ENCODE measurements at regions not wholly inside any gene's neighbourhood (a gene's known extent, or its start where the extent isn't known, plus 50 kb on each side); places are given as distances from the start of the nearest gene placed in this dataset.
"Not testable (repeated sequence)": the region's sequence is repeated elsewhere in the genome, so short reads cannot be mapped to it uniquely, and the experiment has no call there.

DNA sequence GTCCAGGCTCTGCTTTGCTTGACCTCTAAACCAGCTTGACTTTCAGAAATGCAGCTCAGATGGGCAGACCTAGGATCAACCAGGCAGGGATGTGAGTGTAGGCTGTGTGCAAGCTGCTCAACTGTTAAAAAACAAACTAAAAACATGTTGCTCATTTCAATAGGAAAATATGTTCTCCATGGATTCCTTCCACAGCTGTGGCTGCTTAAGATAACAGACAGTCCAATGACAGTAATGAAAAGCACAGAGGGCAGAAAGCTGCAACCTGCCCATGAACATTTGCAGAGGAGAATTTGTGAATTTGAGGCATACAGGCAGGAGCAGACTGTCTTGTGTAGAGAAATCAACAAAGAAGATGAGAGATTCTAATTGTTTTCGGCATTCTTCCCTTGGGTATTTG lies 534.2 kb downstream of the CCSER2 start:
- no peak for DNase-seq

GRCh38 chr10:84863675-84864074 lies 535.3 kb downstream of the CCSER2 start:
- H3K27me3 ChIP-seq: no peaks in the 10 kb centered on the region
- no peaks in the 10 kb centered on the region for H3K36me3 ChIP-seq
- ATAC-seq: no peak
- H3K4me1 ChIP-seq: no peaks in the 10 kb centered on the region
- no peaks in the 10 kb centered on the region for H3K9me3 ChIP-seq
- TF ChIP-seq POLR2A (IDR thresholded peaks at IDR 0.05): no peak
- TF ChIP-seq, protein P1, sequence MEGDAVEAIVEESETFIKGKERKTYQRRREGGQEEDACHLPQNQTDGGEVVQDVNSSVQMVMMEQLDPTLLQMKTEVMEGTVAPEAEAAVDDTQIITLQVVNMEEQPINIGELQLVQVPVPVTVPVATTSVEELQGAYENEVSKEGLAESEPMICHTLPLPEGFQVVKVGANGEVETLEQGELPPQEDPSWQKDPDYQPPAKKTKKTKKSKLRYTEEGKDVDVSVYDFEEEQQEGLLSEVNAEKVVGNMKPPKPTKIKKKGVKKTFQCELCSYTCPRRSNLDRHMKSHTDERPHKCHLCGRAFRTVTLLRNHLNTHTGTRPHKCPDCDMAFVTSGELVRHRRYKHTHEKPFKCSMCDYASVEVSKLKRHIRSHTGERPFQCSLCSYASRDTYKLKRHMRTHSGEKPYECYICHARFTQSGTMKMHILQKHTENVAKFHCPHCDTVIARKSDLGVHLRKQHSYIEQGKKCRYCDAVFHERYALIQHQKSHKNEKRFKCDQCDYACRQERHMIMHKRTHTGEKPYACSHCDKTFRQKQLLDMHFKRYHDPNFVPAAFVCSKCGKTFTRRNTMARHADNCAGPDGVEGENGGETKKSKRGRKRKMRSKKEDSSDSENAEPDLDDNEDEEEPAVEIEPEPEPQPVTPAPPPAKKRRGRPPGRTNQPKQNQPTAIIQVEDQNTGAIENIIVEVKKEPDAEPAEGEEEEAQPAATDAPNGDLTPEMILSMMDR (IDR thresholded peaks at IDR 0.05 in 4 of 5, conservative IDR thresholded peaks at IDR 0.05 in 1 of 5): no peak
- in situ Hi-C loops (cut with MboI; ENCODE audit: low sequenced_read_pairs in 4 of 4) (no loop called here), intact Hi-C loops (cut with DNase I; ENCODE audit: low total_unique reads) (no loop called here)
- DNase-seq: no peak
- no peak overlapping the region for H3K27ac ChIP-seq
- no peak overlapping the region for H3K4me3 ChIP-seq

More for the DNA sequence above, 534.2 kb downstream of the CCSER2 start:
- TF ChIP-seq, protein P1 (IDR thresholded peaks at IDR 0.05 in 4 of 5, conservative IDR thresholded peaks at IDR 0.05 in 1 of 5): no peak
- no peak for TF ChIP-seq POLR2A (IDR thresholded peaks at IDR 0.05)
- no peak for ATAC-seq
- Histone ChIP-seq H3K4me1 (no peaks in the 10 kb centered on the region), H3K27me3 (no peaks in the 10 kb centered on the region), H3K4me3 (no peak overlapping the region), H3K36me3 (no peaks in the 10 kb centered on the region), H3K27ac (no peak overlapping the region), H3K9me3 (no peaks in the 10 kb centered on the region)
- in situ Hi-C loops (cut with MboI; ENCODE audit: low sequenced_read_pairs in 4 of 4) (no loop called here), intact Hi-C loops (cut with DNase I; ENCODE audit: low total_unique reads) (no loop called here)

DNA sequence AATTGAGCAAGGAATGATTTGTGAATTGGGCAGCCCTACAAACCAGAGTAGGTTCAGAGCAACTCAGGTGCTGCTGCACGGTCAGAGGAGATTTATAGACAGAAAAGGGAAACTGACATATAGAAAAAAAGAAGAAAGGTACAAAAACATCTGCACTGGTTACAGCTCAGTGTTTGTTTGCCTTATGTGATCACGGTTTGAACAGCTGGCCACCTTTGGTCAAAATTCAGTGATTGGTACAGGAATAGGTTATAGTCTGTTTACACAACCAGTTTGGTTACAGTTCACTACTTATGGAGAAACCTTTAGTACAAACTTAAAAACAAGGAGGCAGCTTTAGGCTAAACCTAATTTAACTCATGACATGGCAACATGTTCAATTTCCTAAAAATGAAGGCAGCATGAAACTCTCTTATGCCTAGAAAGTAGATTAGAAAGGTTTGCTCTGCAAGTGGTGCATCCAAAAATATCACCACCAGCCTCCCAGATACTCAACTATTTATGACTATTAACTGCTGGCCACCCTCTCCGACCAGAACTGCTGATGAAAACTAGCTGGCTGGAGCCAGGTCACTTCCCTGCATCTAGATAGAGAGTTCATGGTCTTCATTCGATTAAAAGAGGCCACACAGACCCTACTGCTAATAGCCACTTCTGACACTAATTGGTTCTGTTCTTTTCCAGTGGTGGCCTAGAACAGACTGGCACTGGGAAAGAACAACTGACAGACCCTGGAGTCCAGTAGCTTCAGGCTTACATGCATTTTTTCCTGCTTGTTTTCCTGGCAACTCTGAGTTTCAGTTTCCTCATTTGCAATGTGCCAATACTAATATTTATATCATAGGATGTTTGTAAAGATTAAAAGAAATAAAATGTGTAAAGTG lies 548.0 kb downstream of the CCSER2 start:
- Histone ChIP-seq H3K9me3 (no peaks in the 10 kb centered on the region), H3K4me1 (no peaks in the 10 kb centered on the region), H3K4me3 (no peak overlapping the region), H3K27ac (no peak overlapping the region), H3K36me3 (no peaks in the 10 kb centered on the region), H3K27me3 (no peaks in the 10 kb centered on the region)
- DNase-seq (no peak), ATAC-seq (no peak)
- no peak for TF ChIP-seq POLR2A (IDR thresholded peaks at IDR 0.05)
- TF ChIP-seq, protein P1 (IDR thresholded peaks at IDR 0.05 in 4 of 5, conservative IDR thresholded peaks at IDR 0.05 in 1 of 5): no peak
- intact Hi-C loops (cut with DNase I; ENCODE audit: low total_unique reads) (no loop called here), in situ Hi-C loops (cut with MboI; ENCODE audit: low sequenced_read_pairs in 4 of 4) (no loop called here)

- DNase-seq (no peak), ATAC-seq (no peak)
- intact Hi-C loops (cut with DNase I; ENCODE audit: low total_unique reads): no loop called here
- Histone ChIP-seq H3K36me3 (no peaks in the 10 kb centered on the region), H3K27ac (no peak overlapping the region), H3K27me3 (no peaks in the 10 kb centered on the region), H3K9me3 (no peaks in the 10 kb centered on the region), H3K4me1 (no peaks in the 10 kb centered on the region), H3K4me3 (no peak overlapping the region)
- TF ChIP-seq, protein P1 (IDR thresholded peaks at IDR 0.05 in 4 of 5, conservative IDR thresholded peaks at IDR 0.05 in 1 of 5): no peak
- no peak for TF ChIP-seq POLR2A (IDR thresholded peaks at IDR 0.05)
- in situ Hi-C loops (cut with MboI; ENCODE audit: low sequenced_read_pairs in 4 of 4): no loop called here
These were observed 551.6 kb downstream of the CCSER2 start for GRCh38 chr10:84879991-84880390.

DNA sequence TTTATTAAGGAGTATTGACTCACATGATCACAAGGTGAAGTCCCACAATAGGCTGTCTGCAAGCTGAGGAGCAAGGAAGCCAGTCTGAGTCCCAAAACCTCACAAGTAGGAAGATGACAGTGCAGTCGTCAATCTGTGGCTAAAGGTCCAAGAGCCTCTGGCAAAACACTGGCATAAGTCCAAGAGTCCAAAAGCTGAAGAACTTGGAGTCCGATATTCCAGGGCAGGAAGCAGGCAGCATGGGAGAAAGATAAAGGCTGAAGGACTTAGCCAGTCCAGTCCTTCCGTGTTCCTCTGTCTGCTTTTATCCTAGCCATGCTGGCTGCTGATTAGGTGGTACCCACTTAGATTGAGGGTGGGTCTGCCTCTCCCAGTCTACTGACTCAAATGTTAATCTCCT lies 553.3 kb downstream of the CCSER2 start:
- intact Hi-C loops (cut with DNase I; ENCODE audit: low total_unique reads); H3K27me3 ChIP-seq; in situ Hi-C loops (cut with MboI; ENCODE audit: low sequenced_read_pairs in 4 of 4); H3K27ac ChIP-seq; H3K4me1 ChIP-seq; ATAC-seq; H3K36me3 ChIP-seq; H3K9me3 ChIP-seq; H3K4me3 ChIP-seq; DNase-seq: not testable (repeated sequence)
